ENCODE measurements at regions not wholly inside any gene's neighbourhood (a gene's known extent, or its start where the extent isn't known, plus 50 kb on each side); places are given as distances from the start of the nearest gene placed in this dataset.

DNA sequence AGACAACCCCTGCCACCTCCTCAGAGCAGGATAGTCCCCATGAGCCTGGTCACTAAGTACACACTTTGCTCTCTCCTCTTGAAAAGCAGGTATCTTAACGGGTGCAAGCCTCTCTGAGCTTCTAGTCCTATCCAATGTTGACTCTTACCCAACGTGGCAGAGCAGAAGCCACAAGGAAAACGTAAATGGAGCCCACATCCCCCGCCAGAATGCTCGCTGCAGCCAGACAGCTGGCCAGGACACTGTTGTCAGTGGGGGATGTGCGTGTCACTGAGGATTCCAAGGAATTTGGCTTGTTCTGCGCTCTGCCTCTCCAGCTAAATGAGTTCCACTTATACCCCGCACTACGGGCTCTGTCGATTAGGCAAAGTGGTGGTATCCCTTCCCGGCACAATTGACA, 67.8 kb upstream of the IGF1R start:
- Histone ChIP-seq H3K27ac (ENCODE audit: extremely low read depth, low read depth, low read length) (no peak overlapping the region), H3K79me2 (ENCODE audit: control insufficient read depth, insufficient read depth, low read length) (no peaks in the 10 kb centered on the region), H3K27me3 (ENCODE audit: control insufficient read depth in 2 of 2, insufficient read depth in 2 of 2, low read length in 2 of 2) (peaks cover 6 to 11% of the 10 kb centered on the region in 2 experiments; a peak in 4 of 5 replicates), H3K9me1 (ENCODE audit: control insufficient read depth, insufficient read depth, low read length) (no peaks in the 10 kb centered on the region), H3K9ac (ENCODE audit: insufficient read depth in 1 of 2, low read depth in 2 of 2, low read length in 2 of 2) (no peak overlapping the region), H3K4me2 (ENCODE audit: insufficient read depth, low read length) (no peak overlapping the region), H3K36me3 (ENCODE audit: control insufficient read depth, insufficient read depth, low read length) (no peaks in the 10 kb centered on the region), H4K20me1 (replicated peaks; ENCODE audit: control insufficient read depth, insufficient read depth, low read length) (no peaks in the 10 kb centered on the region), H3K9me3 (replicated peaks; ENCODE audit: control insufficient read depth, insufficient read depth, low read depth, low read length) (no peaks in the 10 kb centered on the region), H3K4me3 (no peak overlapping the region), H3K4me1 (replicated peaks in 1 of 2; ENCODE audit: control insufficient read depth in 2 of 2, insufficient read depth in 2 of 2, low read length in 2 of 2) (no peaks in the 10 kb centered on the region), H2AFZ (ENCODE audit: low read depth, low read length) (no peak overlapping the region)
- 0% methylated on average over 11 of the region's 11 CpGs for WGBS (ENCODE audit: insufficient coverage, low coverage, missing lambda C conversion rate)
- ChIA-PET CTCF (ENCODE audit: low intra/inter-chr PET ratio) (no interaction called here), POLR2A (no interaction called here)
- ATAC-seq (no peak), FAIRE-seq (no peak), DNase-seq (ENCODE audit: extremely low read depth in 1 of 4, low spot score in 3 of 4) (no peak)
- BruUV-seq (replicated peaks) = no TSS peak
- intact Hi-C loops (cut with micrococcal nuclease) = loop anchor here (5.0 kb wide), 1 partner anchor 82 kb away; no protein-coding TSS in a partner anchor
- TF ChIP-seq BCOR (IDR thresholded peaks at IDR 0.05) = no peak
- no peak for TF ChIP-seq ZSCAN29 (IDR thresholded peaks at IDR 0.05)
- TF ChIP-seq, protein P1, sequence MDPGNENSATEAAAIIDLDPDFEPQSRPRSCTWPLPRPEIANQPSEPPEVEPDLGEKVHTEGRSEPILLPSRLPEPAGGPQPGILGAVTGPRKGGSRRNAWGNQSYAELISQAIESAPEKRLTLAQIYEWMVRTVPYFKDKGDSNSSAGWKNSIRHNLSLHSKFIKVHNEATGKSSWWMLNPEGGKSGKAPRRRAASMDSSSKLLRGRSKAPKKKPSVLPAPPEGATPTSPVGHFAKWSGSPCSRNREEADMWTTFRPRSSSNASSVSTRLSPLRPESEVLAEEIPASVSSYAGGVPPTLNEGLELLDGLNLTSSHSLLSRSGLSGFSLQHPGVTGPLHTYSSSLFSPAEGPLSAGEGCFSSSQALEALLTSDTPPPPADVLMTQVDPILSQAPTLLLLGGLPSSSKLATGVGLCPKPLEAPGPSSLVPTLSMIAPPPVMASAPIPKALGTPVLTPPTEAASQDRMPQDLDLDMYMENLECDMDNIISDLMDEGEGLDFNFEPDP (CRISPR knock-in tag; IDR thresholded peaks at IDR 0.05) = no peak
- no peak for TF ChIP-seq POLR2G (IDR thresholded peaks at IDR 0.05; ENCODE audit: low read depth, low read length)
- no peak for TF ChIP-seq CBFA2T2 (conservative IDR thresholded peaks at IDR 0.05)
- no peak for TF ChIP-seq ADNP (tag; IDR thresholded peaks at IDR 0.05)
- no peak for TF ChIP-seq BDP1 (IDR thresholded peaks at IDR 0.05; ENCODE audit: insufficient read depth, insufficient read length)
- TF ChIP-seq, protein P2, sequence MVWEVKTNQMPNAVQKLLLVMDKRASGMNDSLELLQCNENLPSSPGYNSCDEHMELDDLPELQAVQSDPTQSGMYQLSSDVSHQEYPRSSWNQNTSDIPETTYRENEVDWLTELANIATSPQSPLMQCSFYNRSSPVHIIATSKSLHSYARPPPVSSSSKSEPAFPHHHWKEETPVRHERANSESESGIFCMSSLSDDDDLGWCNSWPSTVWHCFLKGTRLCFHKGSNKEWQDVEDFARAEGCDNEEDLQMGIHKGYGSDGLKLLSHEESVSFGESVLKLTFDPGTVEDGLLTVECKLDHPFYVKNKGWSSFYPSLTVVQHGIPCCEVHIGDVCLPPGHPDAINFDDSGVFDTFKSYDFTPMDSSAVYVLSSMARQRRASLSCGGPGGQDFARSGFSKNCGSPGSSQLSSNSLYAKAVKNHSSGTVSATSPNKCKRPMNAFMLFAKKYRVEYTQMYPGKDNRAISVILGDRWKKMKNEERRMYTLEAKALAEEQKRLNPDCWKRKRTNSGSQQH (CRISPR knock-in tag; IDR thresholded peaks at IDR 0.05) = no peak
- TF ChIP-seq HDGF (IDR thresholded peaks at IDR 0.05) = no peak
- TF ChIP-seq POU5F1 (IDR thresholded peaks at IDR 0.05; ENCODE audit: borderline replicate concordance, low read depth, low read length, partially characterized antibody) = no peak
- TF ChIP-seq BRD9 (IDR thresholded peaks at IDR 0.05; ENCODE audit: low read depth, partially characterized antibody) = no peak
- TF ChIP-seq RUNX1 (IDR thresholded peaks at IDR 0.05; ENCODE audit: low read depth) = no peak
- in situ Hi-C loops (cut with MboI) = no loop called here
